CD4-positive, alpha-beta T cell treated with Interleukin-6 at 100 ng/mL for 8 hours (primary cell): ENCODE measurements at regions not wholly inside any gene's neighbourhood (a gene's known extent, or its start where the extent isn't known, plus 50 kb on each side); places are given as distances from the start of the nearest gene placed in this dataset.

Experiments
- DNase-seq: peaks from one replicate; pipeline ENCODE4 v3.0.0-alpha.2; 2020; ENCODE audit warnings: mixed read lengths, low spot score

DNA sequence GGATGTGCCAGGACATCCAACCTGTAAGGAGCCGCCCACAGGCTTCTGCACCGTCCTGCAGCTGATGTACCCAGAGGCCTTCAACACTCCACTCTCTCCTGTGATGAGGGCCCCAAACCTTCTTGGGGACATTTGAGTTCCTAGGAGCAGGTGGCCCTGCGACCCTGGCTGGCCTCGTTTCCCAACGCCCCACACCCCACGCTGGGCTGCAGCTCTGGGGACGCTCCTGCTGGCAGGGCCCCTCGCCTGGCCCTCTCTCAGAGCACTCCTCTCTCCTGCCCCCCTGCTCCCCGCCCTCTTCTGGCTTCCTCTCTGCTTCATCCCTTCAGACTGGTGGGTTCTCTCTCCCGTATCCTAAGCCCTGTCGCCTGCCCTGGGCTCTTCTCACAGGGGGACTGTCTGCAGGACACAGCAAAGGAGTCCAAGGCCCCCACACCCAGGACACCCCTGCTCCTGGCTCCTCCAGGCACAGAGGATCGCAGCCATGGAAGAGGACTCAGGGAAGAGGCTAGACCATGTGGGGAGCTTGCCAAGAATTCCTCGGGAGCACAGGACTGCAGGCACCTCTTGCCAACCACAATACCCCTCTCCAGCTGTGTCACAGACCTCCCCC lies 541.4 kb downstream of the TCERG1L start:
- DNase-seq: no peak

DNA sequence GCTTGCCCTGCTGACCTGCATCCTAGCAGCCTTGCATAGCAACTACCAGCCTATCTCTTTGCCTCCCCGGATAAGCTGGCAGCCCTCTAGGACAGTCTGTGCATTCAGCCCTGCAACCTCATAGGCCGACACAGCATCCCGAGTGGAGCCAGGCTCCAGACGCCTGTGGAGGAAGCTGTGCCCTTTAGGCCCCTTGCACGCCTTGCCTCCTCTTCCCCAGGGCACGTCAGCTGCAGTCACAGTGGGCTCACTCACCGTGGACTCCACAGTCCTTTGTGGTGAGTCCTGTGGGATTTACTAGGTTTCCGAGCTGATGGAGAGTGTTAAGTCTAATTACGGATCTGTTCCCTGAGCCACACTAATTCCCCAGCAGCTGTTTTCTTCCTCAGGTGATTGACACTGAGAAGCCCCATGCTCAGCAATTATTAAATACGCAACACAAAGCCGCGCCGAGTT lies 540.0 kb downstream of the TCERG1L start:
- no peak for DNase-seq

DNA sequence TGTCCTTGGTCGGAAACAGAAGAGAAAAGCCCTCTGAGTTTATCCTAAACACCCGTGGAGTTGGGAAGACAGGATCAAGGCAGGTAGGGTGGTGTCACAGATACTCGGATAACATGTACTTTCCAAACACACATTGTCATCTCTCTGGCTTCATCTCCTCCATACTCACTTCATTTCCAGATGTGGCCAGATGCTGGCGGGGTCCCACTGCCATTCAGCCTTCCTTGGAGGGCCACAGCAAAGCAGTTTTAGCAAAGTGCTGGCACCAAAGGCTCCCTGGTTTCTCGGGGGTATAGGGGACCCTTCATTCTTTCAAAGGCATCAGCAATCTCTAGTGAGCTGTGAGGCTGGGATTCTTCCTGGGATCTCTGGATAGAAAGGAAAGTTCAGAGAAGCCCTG lies 539.5 kb downstream of the TCERG1L start:
- no peak for DNase-seq

GRCh38 chr10:130772676-130773075 lies 538.8 kb downstream of the TCERG1L start:
- no peak for DNase-seq

DNA sequence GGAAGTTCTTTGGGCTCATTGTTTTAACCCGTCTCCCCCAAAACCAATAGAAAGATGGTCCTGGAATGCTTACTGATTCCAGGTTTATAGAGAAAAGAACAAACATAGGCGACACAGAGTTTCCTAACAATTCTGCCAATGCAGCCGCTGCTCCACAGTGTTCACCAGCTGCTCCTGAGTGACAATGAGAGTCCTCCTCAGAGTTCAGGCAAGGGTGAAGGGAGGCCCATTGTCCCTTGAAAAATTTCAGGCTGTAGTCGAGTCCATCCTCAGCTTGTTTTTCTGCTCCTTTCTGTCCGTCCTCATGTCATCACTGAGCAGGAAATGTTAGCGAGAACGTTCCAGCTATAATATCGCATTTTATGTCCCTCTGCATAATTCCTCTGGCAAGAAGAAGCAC lies 537.6 kb downstream of the TCERG1L start:
- no peak for DNase-seq

DNA sequence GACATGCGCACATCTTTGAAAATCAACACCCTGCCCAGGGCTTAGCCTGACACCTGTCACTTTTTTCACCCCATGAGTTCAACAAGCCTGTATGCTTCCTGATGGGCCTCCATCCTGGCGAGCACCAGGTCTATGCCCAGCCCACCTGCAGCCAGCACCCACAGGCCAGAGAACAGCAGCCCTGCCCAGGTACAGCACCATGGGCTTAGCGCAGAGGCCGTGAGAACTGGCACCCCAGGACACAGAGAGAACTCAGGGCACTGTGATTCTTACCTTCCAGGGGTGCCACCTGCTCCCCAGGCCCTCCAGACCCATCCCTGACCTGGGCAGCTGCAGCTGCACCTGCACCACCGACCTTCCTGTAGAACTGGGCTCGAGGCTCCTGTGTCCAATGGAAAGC lies 536.6 kb downstream of the TCERG1L start:
- no peak for DNase-seq

DNA sequence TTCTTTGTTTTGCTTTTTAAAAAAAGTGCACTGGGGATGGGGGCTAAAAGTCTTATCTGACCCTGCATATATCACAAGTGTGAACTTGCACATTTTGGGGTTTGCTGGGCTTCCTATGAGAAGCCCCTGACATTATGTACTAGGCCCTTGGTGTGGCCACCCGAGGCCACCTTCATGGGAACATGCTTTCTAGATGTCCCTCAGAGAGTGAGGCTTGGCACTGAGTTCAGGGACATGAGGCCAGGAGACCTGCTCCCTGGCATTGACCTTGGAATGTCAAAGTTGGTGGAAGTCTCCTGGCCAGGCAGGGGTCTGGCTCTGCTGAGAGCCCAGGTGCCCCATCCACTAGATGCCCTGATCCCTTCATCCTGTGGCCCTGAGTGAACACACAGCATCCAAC lies 536.2 kb downstream of the TCERG1L start:
- no peak for DNase-seq

- DNase-seq: no peak
Observed at GRCh38 chr10:130776724-130777123, 534.8 kb downstream of the TCERG1L start.

GRCh38 chr10:130777507-130778165 lies 533.9 kb downstream of the TCERG1L start:
- no peak for DNase-seq

DNA sequence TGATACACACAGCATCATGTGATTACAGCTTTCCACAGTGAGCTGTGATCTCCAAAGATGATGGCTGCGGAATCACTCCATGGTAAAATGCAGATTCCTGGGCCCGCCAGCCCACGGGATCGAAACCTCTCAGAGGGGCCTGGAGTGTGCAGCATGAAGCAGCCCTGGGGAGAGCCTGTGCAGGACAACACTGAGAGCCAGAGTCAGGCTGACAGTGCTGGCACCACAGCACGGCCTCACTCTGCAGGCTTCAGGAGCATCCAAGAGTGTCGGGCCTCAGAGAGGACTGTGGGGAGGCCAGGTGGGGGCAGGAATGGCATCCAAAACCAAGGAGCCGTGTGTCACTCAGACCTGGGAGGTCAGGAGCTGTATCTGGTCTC lies 533.4 kb downstream of the TCERG1L start:
- DNase-seq: no peak

DNA sequence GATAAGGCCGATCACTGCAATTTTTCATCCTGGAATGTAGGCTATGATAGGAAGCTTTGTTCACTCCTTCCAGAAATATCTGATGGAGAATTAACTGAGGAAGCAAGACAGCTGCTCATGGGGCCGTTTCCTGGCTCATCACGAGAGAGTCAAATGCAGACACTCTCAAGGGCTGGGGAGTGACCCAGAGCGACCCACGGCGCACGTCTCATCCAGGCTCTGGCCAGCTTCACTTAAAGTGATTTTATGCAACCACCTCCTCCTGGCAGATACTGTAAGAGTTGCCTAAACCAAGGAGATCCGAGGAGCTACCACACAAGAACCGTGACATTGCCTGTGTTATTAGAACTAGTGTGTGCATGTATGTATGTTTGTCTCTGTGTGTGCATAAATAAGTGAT lies 530.8 kb downstream of the TCERG1L start:
- DNase-seq: no peak

GRCh38 chr10:130781206-130781605 lies 530.3 kb downstream of the TCERG1L start:
- DNase-seq: no peak

GRCh38 chr10:130781623-130782022 lies 529.9 kb downstream of the TCERG1L start:
- DNase-seq: no peak

DNA sequence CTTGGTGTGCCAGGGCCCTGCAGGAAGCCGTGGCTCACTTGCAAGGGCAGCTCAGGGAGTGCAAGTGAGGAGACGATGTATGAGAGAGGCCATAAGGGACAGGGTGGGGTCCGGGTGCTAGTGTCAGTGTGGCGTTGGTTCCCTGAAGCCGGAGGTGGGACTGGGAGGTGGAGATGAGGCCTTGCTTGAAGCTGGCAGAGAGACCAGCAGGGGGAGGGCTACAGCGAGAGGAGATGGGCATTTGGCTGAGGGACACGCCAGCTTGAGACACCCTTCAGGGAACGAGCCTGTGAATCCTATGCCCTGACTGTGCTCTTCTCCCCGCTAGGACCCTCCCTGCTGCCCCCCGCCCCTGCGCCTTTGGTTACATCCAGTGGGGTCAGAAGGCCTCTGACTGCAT lies 529.1 kb downstream of the TCERG1L start:
- no peak for DNase-seq

GRCh38 chr10:130784326-130784725 lies 527.2 kb downstream of the TCERG1L start:
- DNase-seq: no peak

GRCh38 chr10:130786365-130786966 lies 525.1 kb downstream of the TCERG1L start:
- no peak for DNase-seq

DNA sequence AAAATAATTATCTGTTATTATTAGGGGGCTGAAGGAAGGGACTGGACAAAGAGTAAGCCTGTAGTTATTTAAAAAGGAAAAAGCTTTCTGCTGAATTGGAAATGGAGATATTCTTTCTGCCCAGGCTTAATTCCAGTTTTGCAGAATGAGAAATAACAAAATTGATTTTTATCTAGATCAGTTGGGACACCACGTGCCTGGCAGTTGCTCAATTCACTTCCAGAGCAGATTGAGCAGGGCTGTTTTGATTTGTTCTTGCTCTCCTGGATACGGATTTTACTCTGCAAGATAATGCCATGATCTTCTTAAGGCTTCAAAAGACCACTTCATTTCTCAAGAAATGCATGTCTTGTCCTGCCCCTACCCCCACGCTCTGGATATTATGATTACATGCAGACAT lies 524.3 kb downstream of the TCERG1L start:
- no peak for DNase-seq

DNA sequence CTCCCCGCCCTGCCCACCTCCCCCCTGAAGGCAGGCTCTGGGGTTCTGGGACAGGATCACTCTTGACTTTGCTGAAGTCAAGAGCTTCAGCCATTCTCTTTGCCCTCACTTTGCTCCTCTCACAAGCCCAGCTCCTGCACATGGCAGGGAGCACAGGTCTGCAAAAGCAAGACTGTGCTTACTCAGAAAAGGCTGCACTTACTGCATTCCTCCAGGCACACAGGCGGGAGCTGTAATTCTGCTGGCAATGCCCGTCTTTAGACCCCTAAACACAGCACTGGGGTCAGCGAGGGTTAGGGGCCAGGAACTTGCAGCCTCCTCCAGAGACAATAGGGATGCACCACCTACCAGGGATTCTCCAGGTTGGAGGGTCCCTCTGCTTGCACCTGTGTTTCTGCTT lies 523.7 kb downstream of the TCERG1L start:
- DNase-seq: no peak

DNA sequence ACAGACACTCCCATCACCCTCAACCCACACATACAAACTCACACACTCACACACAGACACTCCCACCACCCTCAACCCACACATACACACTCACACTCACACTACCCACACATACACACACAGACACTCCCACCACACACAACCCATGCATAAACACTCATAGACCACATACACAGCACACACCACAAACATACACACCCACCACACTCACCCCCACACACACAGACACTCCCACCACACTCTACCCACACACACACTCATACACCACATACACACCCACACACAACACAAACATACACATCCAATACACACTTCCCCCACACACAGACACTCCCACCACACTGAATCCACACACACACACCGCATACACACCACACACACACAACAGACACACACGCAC lies 521.2 kb downstream of the TCERG1L start:
- DNase-seq: no peak

DNA sequence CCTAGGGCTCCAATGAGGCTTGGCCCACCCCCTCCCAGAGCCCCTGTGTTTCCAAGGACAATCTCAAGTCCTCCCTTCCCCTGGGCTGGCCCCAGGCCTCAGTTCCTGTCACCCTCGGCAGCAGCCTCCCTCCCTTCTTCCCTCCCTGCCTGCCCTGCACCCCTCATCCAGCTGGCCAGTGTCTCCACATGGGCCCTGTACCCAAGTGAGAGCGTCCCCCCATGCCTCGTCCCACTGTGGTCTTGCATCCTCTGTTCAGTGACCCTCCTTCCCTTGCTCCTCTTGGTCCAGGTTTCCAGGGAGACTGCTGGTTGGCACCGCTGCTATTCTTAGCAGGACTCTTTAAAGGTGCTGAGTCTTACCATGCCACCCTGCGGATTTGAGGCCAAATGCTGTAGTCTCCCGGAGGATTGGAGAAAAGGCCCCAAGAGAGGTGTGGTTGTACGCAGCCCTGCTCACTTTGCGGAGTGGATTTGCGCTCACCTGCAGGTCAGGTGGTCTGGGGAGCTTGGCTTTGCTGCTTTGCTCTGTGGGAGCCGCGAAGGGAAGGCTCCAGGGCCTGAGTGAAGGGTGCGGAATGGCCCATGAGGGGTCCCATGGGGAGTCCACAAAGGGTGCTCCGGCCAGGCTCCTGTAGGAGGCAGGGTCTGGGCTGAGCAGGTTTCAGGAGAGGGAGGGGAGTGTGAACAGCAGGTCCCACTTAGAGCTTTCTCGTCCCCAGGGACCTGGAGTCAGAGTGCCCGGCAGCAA lies 519.2 kb downstream of the TCERG1L start:
- DNase-seq: no peak

DNA sequence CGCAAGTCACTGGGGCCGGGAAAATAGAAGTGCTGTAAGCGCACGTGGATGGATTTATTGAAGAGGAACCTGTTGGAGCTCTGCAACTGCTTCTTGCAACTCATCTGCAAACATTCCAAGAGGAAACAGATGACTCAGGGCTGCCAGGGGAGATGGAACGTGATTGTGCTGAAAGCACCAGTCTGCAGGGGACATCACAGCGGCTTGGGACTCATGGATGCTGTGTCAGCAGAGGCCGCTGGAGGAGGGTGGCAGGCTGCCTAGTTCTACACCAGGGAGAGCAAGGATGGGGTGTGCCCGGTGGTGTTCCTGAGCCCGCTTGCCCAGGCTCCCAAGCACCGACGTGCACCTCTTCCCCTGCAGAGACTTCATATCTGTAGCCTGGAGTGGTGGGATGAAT lies 515.7 kb downstream of the TCERG1L start:
- no peak for DNase-seq

DNA sequence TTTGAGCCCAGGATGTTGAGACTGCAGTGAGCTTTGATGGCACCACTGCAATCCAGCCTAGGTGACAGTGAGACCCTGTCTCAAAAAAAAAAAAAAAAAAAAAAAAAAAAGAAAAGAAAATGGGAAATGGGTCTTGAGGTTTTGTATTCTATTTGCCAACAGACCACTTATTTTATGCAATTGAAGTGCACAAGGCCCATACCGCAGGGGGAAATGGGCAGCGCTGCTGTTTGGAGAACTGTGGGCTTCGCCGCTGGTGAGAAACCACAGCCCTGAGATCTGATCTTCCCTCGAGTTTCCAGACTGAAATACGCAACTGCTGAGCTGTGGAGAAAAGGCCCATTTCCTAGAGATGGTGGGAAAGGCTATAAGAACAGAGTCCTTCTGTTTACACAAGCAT lies 512.0 kb downstream of the TCERG1L start:
- DNase-seq: no peak

DNA sequence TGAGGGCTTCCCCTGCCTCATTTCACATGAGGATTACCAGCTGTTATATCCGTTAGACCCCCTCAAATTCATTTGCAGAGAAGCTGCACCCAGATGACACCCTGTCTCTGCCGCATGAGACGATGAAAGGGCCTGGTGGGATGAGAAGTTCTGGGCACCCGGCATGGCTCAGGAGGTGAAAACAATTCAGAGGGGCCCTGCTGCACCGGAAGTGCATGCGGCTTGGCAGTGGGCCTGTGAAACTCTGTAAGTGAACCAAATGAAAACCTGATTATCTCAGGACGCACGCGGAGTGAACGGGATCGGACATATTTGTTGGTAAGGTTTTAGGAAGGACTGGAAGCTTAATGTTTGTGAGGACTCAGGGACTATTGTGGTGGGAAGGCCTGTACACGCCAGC lies 511.2 kb downstream of the TCERG1L start:
- DNase-seq: no peak
